T-cell (primary cell): ENCODE measurements at regions not wholly inside any gene's neighbourhood (a gene's known extent, or its start where the extent isn't known, plus 50 kb on each side); places are given as distances from the start of the nearest gene placed in this dataset.

Source experiments
- ATAC-seq, 4 experiments: fragments of 200-7000 bp in 3 of 4; fragments of 150-1000 bp in 1 of 4; cut with Tn5 transposase; replicated peaks in 1 of 4; 1 replicate in 3 of 4; 2 replicates in 1 of 4; pipeline ENCODE4 v1.10.0; 2021; ENCODE audit warnings: moderate library complexity in 3 of 4, mild to moderate bottlenecking in 2 of 4, moderate number of reproducible peaks in 1 of 4
- CTCF ChIA-PET, 2 donors: fragments of 300-600 bp; sonication (Branson Sonifier 250); formaldehyde crosslinking; loops; one replicate each; lab custom pipeline; 2022; ENCODE audit warnings: antibody characterized with exemption in 2 of 2; lab: Charles Lee
- POLR2A ChIA-PET, 2 donors: fragments of 300-600 bp; sonication (Branson Sonifier 250); formaldehyde crosslinking; loops; one replicate each; lab custom pipeline; 2022; ENCODE audit warnings: antibody characterized with exemption in 2 of 2; lab: Charles Lee
- DNase-seq, 35 experiments: peaks; one replicate each; pipeline versions ENCODE4 v3.0.0 to v3.0.0-alpha.2; 2013 to 2023
- H3K27ac ChIP-seq: one replicate; pipeline ENCODE4 v1.5.1; 2013; ENCODE audit warnings: low read length
- H3K27me3 ChIP-seq, 2 experiments: replicated peaks in 1 of 2; 1 replicate in 1 of 2; 2 replicates in 1 of 2; pipeline versions ENCODE4 v1.6.1 to v1.7.0; 2013; ENCODE audit warnings: low read length in 1 of 2, mixed read lengths in 1 of 2; ENCODE audit not compliant: control insufficient read depth in 2 of 2, insufficient read depth in 2 of 2; ENCODE audit errors: extremely low read depth in 1 of 2
- H3K36me3 ChIP-seq, 2 donors: 1 replicate in 1 of 2; 2 replicates in 1 of 2; pipeline versions ENCODE4 v1.6.1 to v1.7.0; 2013; ENCODE audit warnings: low read length in 1 of 2; ENCODE audit not compliant: control insufficient read depth in 2 of 2, insufficient read depth in 1 of 2; ENCODE audit errors: extremely low read depth in 1 of 2
- H3K4me1 ChIP-seq, 2 experiments: 1 replicate in 1 of 2; 2 replicates in 1 of 2; pipeline versions ENCODE4 v1.6.1 to v1.7.0; 2013; ENCODE audit warnings: low read length in 2 of 2, mixed read lengths in 1 of 2; ENCODE audit not compliant: insufficient read depth in 2 of 2, control insufficient read depth in 1 of 2; ENCODE audit errors: extremely low read depth in 1 of 2
- H3K4me3 ChIP-seq, 2 donors: 1 replicate in 1 of 2; 2 replicates in 1 of 2; pipeline versions ENCODE4 v1.5.1 to v1.7.0; 2013; ENCODE audit warnings: mild to moderate bottlenecking in 2 of 2, low read length in 1 of 2, moderate library complexity in 1 of 2; ENCODE audit not compliant: control insufficient read depth in 1 of 2; ENCODE audit errors: extremely low read depth in 1 of 2
- H3K9me3 ChIP-seq: 2 replicates; pipeline ENCODE4 v1.7.0; 2013
- H3K27ac Mint-ChIP-seq, 2 donors: one replicate each; pipeline ENCODE4 v1.8.0; 2020 to 2021; ENCODE audit warnings: mild to moderate bottlenecking in 2 of 2, mixed read lengths in 2 of 2
- H3K27me3 Mint-ChIP-seq, 2 donors: one replicate each; pipeline ENCODE4 v1.8.0; 2021 to 2022; ENCODE audit warnings: mixed read lengths in 2 of 2
- H3K36me3 Mint-ChIP-seq: one replicate; pipeline ENCODE4 v1.8.0; 2021; ENCODE audit warnings: mixed read lengths
- H3K4me1 Mint-ChIP-seq, 3 donors: one replicate each; pipeline ENCODE4 v1.8.0; 2020 to 2022; ENCODE audit warnings: mixed read lengths in 3 of 3, mild to moderate bottlenecking in 1 of 3
- H3K4me3 Mint-ChIP-seq, 3 donors: one replicate each; pipeline ENCODE4 v1.8.0; 2020 to 2022; ENCODE audit warnings: mild to moderate bottlenecking in 3 of 3, mixed read lengths in 3 of 3, moderate library complexity in 3 of 3
- H3K9me3 Mint-ChIP-seq, 3 donors: one replicate each; pipeline ENCODE4 v1.8.0; 2020 to 2022; ENCODE audit warnings: mixed read lengths in 3 of 3
- WGBS: methylation state at CpG from one replicate; pipeline ENCODE4 v1.1.5; 2013; ENCODE audit warnings: missing lambda C conversion rate; ENCODE audit not compliant: insufficient coverage; 5-methylcytosine and 5-hydroxymethylcytosine counted together

- CTCF ChIA-PET: no interaction called here
- Mint-ChIP-seq H3K27me3 (no peaks in the 10 kb centered on the region), H3K27ac (no peak overlapping the region), H3K9me3 (peaks cover 0 to 8% (median 3%) of the 10 kb centered on the region in 3 donors), H3K36me3 (no peaks in the 10 kb centered on the region), H3K4me1 (peaks cover 0 to 1% (median 0%) of the 10 kb centered on the region in 3 donors), H3K4me3 (no peak overlapping the region)
- 62% methylated on average over 3 of the region's 9 CpGs for WGBS
- no peak for ATAC-seq
- no peak overlapping the region for H3K27ac ChIP-seq
- DNase-seq: no peak
- POLR2A ChIA-PET: no interaction called here
- H3K4me3 ChIP-seq: no peak overlapping the region
- no peaks in the 10 kb centered on the region for H3K27me3 ChIP-seq
- no peaks in the 10 kb centered on the region for H3K9me3 ChIP-seq
- H3K4me1 ChIP-seq: no peaks in the 10 kb centered on the region
- H3K36me3 ChIP-seq: no peaks in the 10 kb centered on the region
Measured at GRCh38 chr20:12051206-12052163, 133.8 kb downstream of the BTBD3 start.

- no peak overlapping the region for H3K4me3 ChIP-seq
- ATAC-seq: no peak
- peaks cover 0 to 1% (median 0%) of the 10 kb centered on the region in 3 donors for H3K4me1 Mint-ChIP-seq
Measured at GRCh38 chr20:12053353-12053752, 135.7 kb downstream of the BTBD3 start.

DNA sequence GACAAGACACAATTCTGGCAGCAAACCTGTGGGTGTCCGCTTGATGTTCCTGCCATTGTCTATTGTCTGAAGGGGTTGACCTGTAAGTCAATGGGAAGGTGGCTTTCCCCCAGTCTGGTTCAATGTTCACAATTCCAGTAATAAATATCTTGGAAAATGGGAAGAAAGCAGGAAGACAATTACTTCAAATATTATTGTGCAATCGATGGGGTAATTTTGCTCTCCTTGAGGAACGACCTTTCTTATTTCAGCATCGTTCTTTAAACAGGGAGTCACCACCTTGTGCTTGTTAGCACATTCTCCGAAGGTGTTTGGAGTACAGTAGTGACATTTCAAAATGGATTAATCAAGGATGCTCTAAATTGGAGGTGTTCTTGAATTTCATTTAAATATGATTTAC is 136.9 kb downstream of the BTBD3 start:
- Histone ChIP-seq H3K4me1 (no peaks in the 10 kb centered on the region), H3K4me3 (no peak overlapping the region), H3K36me3 (no peaks in the 10 kb centered on the region), H3K9me3 (no peaks in the 10 kb centered on the region), H3K27me3 (no peaks in the 10 kb centered on the region), H3K27ac (no peak overlapping the region)
- WGBS: no CpG with 5 or more reads among the region's 5 CpGs
- CTCF ChIA-PET: no interaction called here
- POLR2A ChIA-PET: no interaction called here
- no peaks in the 10 kb centered on the region for H3K27me3 Mint-ChIP-seq
- peaks cover 0 to 1% (median 0%) of the 10 kb centered on the region in 3 donors for H3K4me1 Mint-ChIP-seq
- peaks cover 0 to 8% (median 0%) of the 10 kb centered on the region in 3 donors for H3K9me3 Mint-ChIP-seq
- no peak overlapping the region for H3K4me3 Mint-ChIP-seq
- ATAC-seq (no peak), DNase-seq (no peak)
- no peaks in the 10 kb centered on the region for H3K36me3 Mint-ChIP-seq
- H3K27ac Mint-ChIP-seq: no peak overlapping the region

More at GRCh38 chr20:12053353-12053752, 135.7 kb downstream of the BTBD3 start:
- no peak for DNase-seq
- ChIA-PET POLR2A (interaction anchor here in 1 of 2 donors (0.7 kb wide), 1 partner anchor 468 kb away, joined by 3 read pairs; no protein-coding TSS in a partner anchor), CTCF (no interaction called here)
- no peak overlapping the region for H3K4me3 Mint-ChIP-seq
- H3K27ac ChIP-seq: no peak overlapping the region
- peak overlapping the region in 1 of 2 donors; percentile 15 for H3K27ac Mint-ChIP-seq
- H3K27me3 Mint-ChIP-seq: no peaks in the 10 kb centered on the region
- no peaks in the 10 kb centered on the region for H3K27me3 ChIP-seq
- no peaks in the 10 kb centered on the region for H3K36me3 ChIP-seq
- H3K9me3 Mint-ChIP-seq: peaks cover 0 to 8% (median 0%) of the 10 kb centered on the region in 3 donors
- H3K4me1 ChIP-seq: no peaks in the 10 kb centered on the region
- no peaks in the 10 kb centered on the region for H3K36me3 Mint-ChIP-seq
- no peaks in the 10 kb centered on the region for H3K9me3 ChIP-seq

- CTCF ChIA-PET: interaction anchor here in 1 of 2 donors (0.6 to 1.0 kb wide), 2 partner anchors 8 to 182 kb away, joined by 3 to 5 read pairs; no protein-coding TSS in a partner anchor
- DNase-seq (no peak), ATAC-seq (no peak)
- H3K9me3 Mint-ChIP-seq: peaks cover 0 to 9% (median 0%) of the 10 kb centered on the region in 3 donors
- H3K4me3 ChIP-seq: no peak overlapping the region
- H3K27me3 Mint-ChIP-seq: no peaks in the 10 kb centered on the region
- POLR2A ChIA-PET: interaction anchor here in 1 of 2 donors (0.6 kb wide), 1 partner anchor 396 kb away, joined by 4 read pairs; no protein-coding TSS in a partner anchor
- no peak overlapping the region for H3K27ac Mint-ChIP-seq
- H3K27me3 ChIP-seq: no peaks in the 10 kb centered on the region
- H3K4me3 Mint-ChIP-seq: no peak overlapping the region
- peaks cover 0 to 1% (median 0%) of the 10 kb centered on the region in 3 donors for H3K4me1 Mint-ChIP-seq
- no peaks in the 10 kb centered on the region for H3K36me3 ChIP-seq
- no peaks in the 10 kb centered on the region for H3K4me1 ChIP-seq
- H3K9me3 ChIP-seq: no peaks in the 10 kb centered on the region
- H3K27ac ChIP-seq: no peak overlapping the region
- 66% methylated on average over 2 of the region's 3 CpGs for WGBS
- H3K36me3 Mint-ChIP-seq: no peaks in the 10 kb centered on the region
Measured at GRCh38 chr20:12055161-12055560, 137.5 kb downstream of the BTBD3 start.

GRCh38 chr20:12056839-12057238 is 139.1 kb downstream of the BTBD3 start:
- ChIA-PET CTCF (no interaction called here), POLR2A (interaction anchor here in 1 of 2 donors (0.6 kb wide), 1 partner anchor 539 kb away, joined by 3 read pairs; no protein-coding TSS in a partner anchor)
- Mint-ChIP-seq H3K36me3 (no peaks in the 10 kb centered on the region), H3K27me3 (no peaks in the 10 kb centered on the region), H3K4me1 (peaks cover 0 to 1% (median 0%) of the 10 kb centered on the region in 3 donors), H3K9me3 (peaks cover 0 to 11% (median 0%) of the 10 kb centered on the region in 3 donors), H3K27ac (no peak overlapping the region), H3K4me3 (no peak overlapping the region)
- no peak for ATAC-seq
- Histone ChIP-seq H3K36me3 (no peaks in the 10 kb centered on the region), H3K4me3 (no peak overlapping the region), H3K27me3 (no peaks in the 10 kb centered on the region), H3K9me3 (no peaks in the 10 kb centered on the region), H3K27ac (no peak overlapping the region), H3K4me1 (no peaks in the 10 kb centered on the region)
- 43% methylated on average over 1 of the region's 2 CpGs for WGBS
- DNase-seq: no peak

DNA sequence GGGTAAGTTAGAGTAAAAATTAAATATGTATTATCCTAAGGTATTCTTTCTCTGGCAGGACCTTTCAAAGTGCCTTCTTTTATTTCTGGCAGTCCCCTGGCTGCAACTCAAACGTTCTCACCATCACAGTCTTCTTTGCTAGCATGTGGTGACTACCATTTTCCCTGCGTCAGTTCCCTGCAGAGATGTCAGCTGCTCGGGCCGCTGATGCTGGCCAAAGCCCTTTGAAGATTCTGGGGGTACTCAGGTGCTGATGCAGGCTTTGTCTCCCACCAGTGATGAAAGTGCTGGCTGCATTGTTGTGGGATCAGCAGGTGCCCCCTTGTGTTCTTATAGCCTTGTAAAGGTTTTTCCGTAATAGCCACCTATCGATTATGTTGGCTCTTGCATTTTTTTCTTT is 140.1 kb downstream of the BTBD3 start:
- 71% methylated on average over 5 of the region's 6 CpGs for WGBS
- no peaks in the 10 kb centered on the region for H3K36me3 Mint-ChIP-seq
- Histone ChIP-seq H3K4me1 (no peaks in the 10 kb centered on the region), H3K27me3 (no peaks in the 10 kb centered on the region), H3K36me3 (no peaks in the 10 kb centered on the region), H3K9me3 (no peaks in the 10 kb centered on the region), H3K27ac (no peak overlapping the region), H3K4me3 (no peak overlapping the region)
- no peaks in the 10 kb centered on the region for H3K27me3 Mint-ChIP-seq
- peaks cover 0 to 11% (median 0%) of the 10 kb centered on the region in 3 donors for H3K9me3 Mint-ChIP-seq
- no peak for DNase-seq
- ChIA-PET POLR2A (no interaction called here), CTCF (no interaction called here)
- H3K4me3 Mint-ChIP-seq: no peak overlapping the region
- no peak for ATAC-seq
- H3K27ac Mint-ChIP-seq: no peak overlapping the region
- H3K4me1 Mint-ChIP-seq: peaks cover 0 to 1% (median 0%) of the 10 kb centered on the region in 3 donors
